K562 (cell line): ENCODE measurements at regions not wholly inside any gene's neighbourhood (a gene's known extent, or its start where the extent isn't known, plus 50 kb on each side); places are given as distances from the start of the nearest gene placed in this dataset.

Experiments used
- ATAC-seq: fragments of 200-7000 bp; cut with Tn5 transposase; 3 replicates; pipeline ENCODE4 v1.9.1; 2020; ENCODE audit warnings: moderate library complexity
- BruUV-seq: library from RNA; stranded (reverse); fragments of 400-500 nt; replicated peaks from 2 replicates; lab custom pipeline; 2021; lab: Mats Ljungman, UMichigan
- CTCF ChIA-PET: fragments of 300-600 bp; formaldehyde crosslinking; extraction: SDS; loops from one replicate; lab custom pipeline; 2021; ENCODE audit warnings: low intra/inter-chr PET ratio; lab: Yijun Ruan, JAX
- POLR2A ChIA-PET: fragments of 300-600, 350-650 bp; sonication (Branson Sonifier 250); formaldehyde crosslinking; extraction: SDS; loops from one replicate; lab custom pipeline; 2021; ENCODE audit warnings: antibody characterized with exemption, inconsistent platforms; lab: Yijun Ruan, JAX
- DNase-seq, 4 experiments: peaks; one replicate each; pipeline versions ENCODE4 v3.0.0 to v3.0.0-alpha.2; 2011 to 2018; ENCODE audit warnings: low spot score in 3 of 4, mixed read lengths in 3 of 4; ENCODE audit errors: extremely low read depth in 1 of 4
- FAIRE-seq: peaks from 2 replicates; lab custom pipeline; 2011; peaks lifted over from hg19 to GRCh38; lab: Jason Lieb, UNC
- H2AFZ ChIP-seq: 2 replicates; pipeline ENCODE4 v1.6.0; 2011; ENCODE audit warnings: low read depth, low read length, control low read depth, inconsistent platforms
- H3K27ac ChIP-seq: fragments of 200-600 bp; 3 replicates; pipeline ENCODE4 v1.8.0; 2011; ENCODE audit warnings: low read depth, mild to moderate bottlenecking, control low read depth, inconsistent platforms, low read length, moderate library complexity, mixed read lengths; ENCODE audit errors: extremely low read depth
- H3K27me3 ChIP-seq, 2 experiments: fragments of 300-600 bp in 1 of 2; 2 replicates in 1 of 2; 3 replicates in 1 of 2; pipeline versions ENCODE4 v1.6.0 to v1.8.0; 2011; ENCODE audit warnings: inconsistent platforms in 2 of 2, low read length in 2 of 2, mild to moderate bottlenecking in 1 of 2, mixed read lengths in 1 of 2, moderate library complexity in 1 of 2; ENCODE audit not compliant: control insufficient read depth in 2 of 2, insufficient read depth in 2 of 2
- H3K36me3 ChIP-seq: fragments of 300-600 bp; 3 replicates; pipeline ENCODE4 v1.8.0; 2011; ENCODE audit warnings: mild to moderate bottlenecking, low read length, inconsistent platforms; ENCODE audit not compliant: control insufficient read depth, insufficient read depth
- H3K4me1 ChIP-seq, 2 experiments: fragments of 200-600 bp in 1 of 2; replicated peaks in 1 of 2; 2 replicates in 1 of 2; 3 replicates in 1 of 2; pipeline versions ENCODE4 v1.5.1 to v1.8.0; 2011; ENCODE audit warnings: inconsistent platforms in 2 of 2, low read length in 2 of 2, mild to moderate bottlenecking in 1 of 2, mixed read lengths in 1 of 2, moderate library complexity in 1 of 2; ENCODE audit not compliant: control insufficient read depth in 2 of 2, insufficient read depth in 2 of 2
- H3K4me2 ChIP-seq: 2 replicates; pipeline ENCODE4 v1.6.1; 2011; ENCODE audit warnings: low read length, control low read depth, inconsistent platforms, mixed read lengths; ENCODE audit not compliant: insufficient read depth
- H3K4me3 ChIP-seq: fragments of 200-600 bp; sonication (generic), shearing (Covaris generic); 2 replicates; pipeline ENCODE4 v1.5.1; 2016; ENCODE audit warnings: control low read depth, inconsistent platforms
- H3K79me2 ChIP-seq: fragments of 200-600 bp; 3 replicates; pipeline ENCODE4 v1.8.0; 2011; ENCODE audit warnings: low read length, inconsistent platforms; ENCODE audit not compliant: control insufficient read depth, insufficient read depth
- H3K9ac ChIP-seq, 2 experiments: 2 replicates each; pipeline versions ENCODE4 v1.6.0 to v1.6.1; 2011; ENCODE audit warnings: low read depth in 2 of 2, low read length in 2 of 2, control low read depth in 1 of 2, inconsistent platforms in 1 of 2, mild to moderate bottlenecking in 1 of 2, mixed read lengths in 1 of 2; ENCODE audit not compliant: insufficient read depth in 1 of 2
- H3K9me1 ChIP-seq: one replicate; pipeline ENCODE4 v1.6.0; 2011; ENCODE audit warnings: inconsistent platforms, mild to moderate bottlenecking, low read length, moderate library complexity; ENCODE audit not compliant: control insufficient read depth, insufficient read depth
- H3K9me3 ChIP-seq: replicated peaks from 2 replicates; pipeline ENCODE4 v1.5.1; 2011; ENCODE audit warnings: low read depth, low read length, inconsistent platforms; ENCODE audit not compliant: control insufficient read depth, insufficient read depth
- H4K20me1 ChIP-seq: replicated peaks from 2 replicates; pipeline ENCODE4 v1.6.1; 2011; ENCODE audit warnings: low read length, inconsistent platforms, mixed read lengths; ENCODE audit not compliant: control insufficient read depth, insufficient read depth
- ARID2 ChIP-seq: fragments of 450-650 bp; IDR thresholded peaks from 2 replicates; pipeline ENCODE4 v1.6.1; 2017; ENCODE audit warnings: antibody characterized with exemption, mild to moderate bottlenecking
- C11orf30 ChIP-seq: fragments of 450-650 bp; IDR thresholded peaks from 2 replicates; pipeline ENCODE4 v1.6.1; 2016; ENCODE audit warnings: low read depth, mild to moderate bottlenecking
- CTCF ChIP-seq, 3 experiments: IDR thresholded peaks in 2 of 3; conservative IDR thresholded peaks in 1 of 3; 2 replicates each; pipeline ENCODE4 v1.5.1; 2011 to 2012; ENCODE audit warnings: low read length in 3 of 3, mild to moderate bottlenecking in 3 of 3, control low read depth in 2 of 3, improper control_type of control experiment in 1 of 3, inconsistent platforms in 1 of 3, low read depth in 1 of 3, mixed read lengths in 1 of 3, moderate library complexity in 1 of 3; ENCODE audit not compliant: insufficient read depth in 2 of 3
- FOXA3 ChIP-seq, 2 experiments: fragments of 450-650 bp in 1 of 2; sonication (generic) in 1 of 2; formaldehyde crosslinking; IDR thresholded peaks in 1 of 2; conservative IDR thresholded peaks in 1 of 2; 2 replicates each; pipeline versions ENCODE4 v1.4.0 to v1.8.0; 2020 to 2022; ENCODE audit warnings: mild to moderate bottlenecking in 2 of 2, missing genetic modification reagents in 1 of 2
- FOXK2 ChIP-seq, 2 experiments: fragments of 450-650 bp; IDR thresholded peaks in 1 of 2; conservative IDR thresholded peaks in 1 of 2; 2 replicates each; pipeline ENCODE4 v1.6.1; 2016; ENCODE audit warnings: low read depth in 2 of 2, mild to moderate bottlenecking in 1 of 2
- GABPA ChIP-seq: fragments of 200-800 bp; sonication (Bioruptor generic); conservative IDR thresholded peaks from 2 replicates; pipeline ENCODE4 v1.6.1; 2016; ENCODE audit warnings: low read depth, missing genetic modification characterization, missing compliant biosample characterization
- KLF13 ChIP-seq: fragments of 450-650 bp; IDR thresholded peaks from 2 replicates; pipeline ENCODE4 v1.6.1; 2016; ENCODE audit warnings: missing genetic modification characterization, low read depth, mild to moderate bottlenecking, missing compliant biosample characterization, moderate library complexity, borderline replicate concordance
- LCOR ChIP-seq: sonication (generic); formaldehyde crosslinking; IDR thresholded peaks from 2 replicates; pipeline ENCODE4 v1.8.0; 2022; ENCODE audit warnings: mild to moderate bottlenecking, missing genetic modification reagents
- POLR2AphosphoS2 ChIP-seq: IDR thresholded peaks from 2 replicates; pipeline ENCODE4 v1.6.1; 2012; ENCODE audit warnings: low read length, improper control_type of control experiment
- POLR3G ChIP-seq: IDR thresholded peaks from 2 replicates; pipeline ENCODE4 v1.6.1; 2011; ENCODE audit not compliant: insufficient read length, insufficient replicate concordance; ENCODE audit errors: extremely low read depth
- TRIM25 ChIP-seq: fragments of 450-650 bp; IDR thresholded peaks from 2 replicates; pipeline ENCODE4 v1.7.0; 2016; ENCODE audit warnings: borderline replicate concordance
- ZNF316 ChIP-seq: fragments of 450-650 bp; IDR thresholded peaks from 2 replicates; pipeline ENCODE4 v1.6.1; 2016
- WGBS: fragments of 100-300 bp; shearing (Covaris generic); methylation state at CpG from one replicate; pipeline ENCODE4 v1.1.6; 2016; ENCODE audit warnings: low coverage, mixed read lengths; ENCODE audit not compliant: insufficient coverage; ENCODE audit errors: missing lambda C conversion rate; 5-methylcytosine and 5-hydroxymethylcytosine counted together
- in situ Hi-C: fragments of 300-500 bp; cut with MboI; formaldehyde crosslinking; loops from 4 replicates; pipeline ENCODE4 v1.15.0; 2018; ENCODE audit warnings: inconsistent platforms, mixed read lengths
- intact Hi-C: fragments of 100-400 bp; cut with micrococcal nuclease; formaldehyde crosslinking; loops from 2 replicates; pipeline ENCODE4 v1.14.2; 2022

GRCh38 chr7:68700414-68700813 is 897.9 kb upstream of the AUTS2 start (continued):
- no peak for TF ChIP-seq TRIM25
- no peak for TF ChIP-seq FOXK2 (conservative IDR thresholded peaks at IDR 0.05 in 1 of 2, IDR thresholded peaks at IDR 0.05 in 1 of 2; ENCODE audit: low read depth in 2 of 2)

GRCh38 chr7:68706291-68706690 is 892.0 kb upstream of the AUTS2 start:
- Histone ChIP-seq H3K9me3 (no peaks in the 10 kb centered on the region), H3K79me2 (no peaks in the 10 kb centered on the region), H3K27ac (no peak overlapping the region), H4K20me1 (no peaks in the 10 kb centered on the region), H3K9ac (no peak overlapping the region), H3K27me3 (no peaks in the 10 kb centered on the region; a peak in 1 of 5 replicates), H3K36me3 (no peaks in the 10 kb centered on the region), H3K9me1 (no peaks in the 10 kb centered on the region), H2AFZ (no peak overlapping the region), H3K4me2 (no peak overlapping the region), H3K4me1 (no peaks in the 10 kb centered on the region), H3K4me3 (no peak overlapping the region)
- POLR2A ChIA-PET: no interaction called here
- in situ Hi-C loops (no loop called here), intact Hi-C loops (no loop called here)
- DNase-seq: no peak
- FAIRE-seq: no peak
- TF ChIP-seq KLF13 (tag) (no peak), LCOR (no peak), ARID2 (no peak), POLR3G (no peak), FOXA3 (CRISPR knock-in tag; conservative IDR thresholded peaks at IDR 0.05 in 1 of 2, IDR thresholded peaks at IDR 0.05 in 1 of 2) (no peak), POLR2AphosphoS2 (no peak), C11orf30 (peak; percentile 41), CTCF (IDR thresholded peaks at IDR 0.05 in 2 of 3, conservative IDR thresholded peaks at IDR 0.05 in 1 of 3; ENCODE audit: insufficient read depth in 2 of 3, low read depth in 1 of 3, low read length in 3 of 3) (no peak), ZNF316 (peak; percentile 38; the same call in 1 of the 2 replicates), GABPA (tag) (no peak)
- BruUV-seq: no TSS peak
- 1% methylated on average over 5 of the region's 5 CpGs for WGBS
- ATAC-seq: no peak
- CTCF ChIA-PET: no interaction called here
